HEK293T (cell line): ENCODE measurements at regions not wholly inside any gene's neighbourhood (a gene's known extent, or its start where the extent isn't known, plus 50 kb on each side); places are given as distances from the start of the nearest gene placed in this dataset.

Source experiments
- CTCF ChIA-PET: fragments of 350-600 bp; formaldehyde crosslinking; extraction: SDS; loops from one replicate; lab custom pipeline; 2021; ENCODE audit warnings: antibody characterized with exemption, inconsistent platforms; lab: Yijun Ruan, JAX
- POLR2A ChIA-PET: fragments of 350-600 bp; formaldehyde crosslinking; extraction: SDS; loops from one replicate; lab custom pipeline; 2020; ENCODE audit warnings: antibody characterized with exemption, inconsistent platforms; lab: Yijun Ruan, JAX
- DNase-seq: peaks from one replicate; pipeline ENCODE4 v3.0.0; 2012; ENCODE audit warnings: mixed read lengths; ENCODE audit errors: extremely low spot score
- ARNT ChIP-seq: fragments of 450-650 bp; IDR thresholded peaks from 2 replicates; pipeline ENCODE4 v1.6.1; 2017; ENCODE audit warnings: mild to moderate bottlenecking
- BHLHE40 ChIP-seq: fragments of 450-650 bp; IDR thresholded peaks from 2 replicates; pipeline ENCODE4 v1.6.1; 2016; ENCODE audit warnings: mild to moderate bottlenecking, moderate library complexity, borderline replicate concordance
- CTBP1 ChIP-seq: fragments of 450-650 bp; IDR thresholded peaks from 2 replicates; pipeline ENCODE4 v1.6.1; 2016; ENCODE audit warnings: borderline replicate concordance
- ELF4 ChIP-seq: fragments of 450-650 bp; IDR thresholded peaks from 2 replicates; pipeline ENCODE4 v1.6.1; 2017; ENCODE audit warnings: antibody characterized with exemption
- FOXA1 ChIP-seq: fragments of 450-650 bp; IDR thresholded peaks from 2 replicates; pipeline ENCODE4 v1.6.1; 2016; ENCODE audit warnings: mild to moderate bottlenecking
- FOXK2 ChIP-seq: fragments of 450-650 bp; IDR thresholded peaks from 2 replicates; pipeline ENCODE4 v1.6.1; 2016; ENCODE audit warnings: mild to moderate bottlenecking
- FOXM1 ChIP-seq: fragments of 450-650 bp; IDR thresholded peaks from 2 replicates; pipeline ENCODE4 v1.6.1; 2017; ENCODE audit warnings: mild to moderate bottlenecking, borderline replicate concordance
- HDGF ChIP-seq: fragments of 450-650 bp; IDR thresholded peaks from 2 replicates; pipeline ENCODE4 v1.6.1; 2017; ENCODE audit warnings: antibody characterized with exemption, borderline replicate concordance
- L3MBTL2 ChIP-seq: fragments of 450-650 bp; conservative IDR thresholded peaks from 2 replicates; pipeline ENCODE4 v1.6.1; 2016; ENCODE audit warnings: mild to moderate bottlenecking
- LEF1 ChIP-seq: fragments of 450-650 bp; IDR thresholded peaks from 2 replicates; pipeline ENCODE4 v1.6.1; 2017; ENCODE audit warnings: mild to moderate bottlenecking, borderline replicate concordance
- NFRKB ChIP-seq: fragments of 450-650 bp; IDR thresholded peaks from 2 replicates; pipeline ENCODE4 v1.6.1; 2016; ENCODE audit warnings: mild to moderate bottlenecking, moderate library complexity
- PKNOX1 ChIP-seq: fragments of 450-650 bp; IDR thresholded peaks from 2 replicates; pipeline ENCODE4 v1.6.1; 2016
- SP1 ChIP-seq: fragments of 450-650 bp; IDR thresholded peaks from 2 replicates; pipeline ENCODE4 v1.6.1; 2017
- SUZ12 ChIP-seq: fragments of 450-650 bp; IDR thresholded peaks from 2 replicates; pipeline ENCODE4 v1.6.1; 2016; ENCODE audit warnings: mild to moderate bottlenecking
- TARDBP ChIP-seq: fragments of 450-650 bp; IDR thresholded peaks from 2 replicates; pipeline ENCODE4 v1.6.1; 2016
- ZNF384 ChIP-seq: fragments of 450-650 bp; IDR thresholded peaks from 2 replicates; pipeline ENCODE4 v1.6.1; 2016

- ChIA-PET POLR2A (no interaction called here), CTCF (no interaction called here)
- no peak for DNase-seq
- TF ChIP-seq CTBP1: no peak
- no peak for TF ChIP-seq FOXA1
- no peak for TF ChIP-seq NFRKB
- TF ChIP-seq ELF4: no peak
- TF ChIP-seq ARNT: no peak
- no peak for TF ChIP-seq BHLHE40
- TF ChIP-seq L3MBTL2: no peak
- no peak for TF ChIP-seq FOXM1
- TF ChIP-seq LEF1: no peak
Observed at GRCh38 chr2:225288986-225289385, 110.5 kb upstream of the NYAP2 start.

- TF ChIP-seq LEF1 (no peak), CTBP1 (no peak), FOXA1 (no peak)
- DNase-seq: peak; percentile 40
- ChIA-PET POLR2A (no interaction called here), CTCF (interaction anchor here (0.6 kb wide), 1 partner anchor 381 kb away, joined by 4 read pairs; no protein-coding TSS in a partner anchor)
Observed at GRCh38 chr2:225282858-225283710, 116.4 kb upstream of the NYAP2 start.

GRCh38 chr2:225276207-225276606 is 123.3 kb upstream of the NYAP2 start:
- POLR2A ChIA-PET: no interaction called here
- no peak for TF ChIP-seq PKNOX1
- no peak for TF ChIP-seq FOXA1
- no peak for TF ChIP-seq FOXM1
- TF ChIP-seq BHLHE40: no peak
- no peak for TF ChIP-seq LEF1
- no peak for TF ChIP-seq SP1
- no peak for TF ChIP-seq SUZ12
- TF ChIP-seq TARDBP: no peak
- TF ChIP-seq NFRKB: no peak
- TF ChIP-seq L3MBTL2: no peak
- TF ChIP-seq ELF4: no peak
- TF ChIP-seq FOXK2: no peak
- no peak for TF ChIP-seq CTBP1
- DNase-seq: no peak
- CTCF ChIA-PET: no interaction called here

- CTCF ChIA-PET: no interaction called here
- POLR2A ChIA-PET: no interaction called here
- TF ChIP-seq TARDBP (no peak), ZNF384 (no peak), FOXM1 (no peak), CTBP1 (no peak), BHLHE40 (no peak), FOXA1 (no peak), SUZ12 (no peak), NFRKB (no peak), HDGF (no peak), L3MBTL2 (no peak)
- no peak for DNase-seq
Observed at GRCh38 chr2:225275443-225275842, 124.1 kb upstream of the NYAP2 start.

GRCh38 chr2:225274751-225275150 is 124.8 kb upstream of the NYAP2 start:
- POLR2A ChIA-PET: no interaction called here
- no peak for DNase-seq
- TF ChIP-seq ARNT: no peak
- no peak for TF ChIP-seq FOXA1
- TF ChIP-seq TARDBP: no peak
- TF ChIP-seq L3MBTL2: no peak
- no peak for TF ChIP-seq CTBP1
- CTCF ChIA-PET: no interaction called here

- ChIA-PET CTCF (no interaction called here), POLR2A (no interaction called here)
- no peak for DNase-seq
- TF ChIP-seq SP1: no peak
- no peak for TF ChIP-seq FOXA1
- TF ChIP-seq L3MBTL2: no peak
- TF ChIP-seq FOXM1: no peak
- no peak for TF ChIP-seq HDGF
- TF ChIP-seq SUZ12: no peak
- no peak for TF ChIP-seq ELF4
- no peak for TF ChIP-seq ZNF384
- no peak for TF ChIP-seq FOXK2
- no peak for TF ChIP-seq CTBP1
- TF ChIP-seq BHLHE40: no peak
- no peak for TF ChIP-seq TARDBP
- no peak for TF ChIP-seq LEF1
- TF ChIP-seq NFRKB: no peak
- TF ChIP-seq ARNT: no peak
Observed at GRCh38 chr2:225272173-225272572, 127.3 kb upstream of the NYAP2 start.

- DNase-seq: peak; percentile 14
- POLR2A ChIA-PET: no interaction called here
- TF ChIP-seq NFRKB (no peak), PKNOX1 (no peak), ARNT (no peak), LEF1 (no peak), FOXA1 (no peak), BHLHE40 (no peak), FOXK2 (no peak), FOXM1 (no peak), SP1 (no peak), ZNF384 (no peak), ELF4 (no peak), CTBP1 (no peak), HDGF (no peak), SUZ12 (no peak), TARDBP (no peak), L3MBTL2 (no peak)
- CTCF ChIA-PET: no interaction called here
Observed at GRCh38 chr2:225270861-225271260, 128.6 kb upstream of the NYAP2 start.
